ENCODE measurements at regions not wholly inside any gene's neighbourhood (a gene's known extent, or its start where the extent isn't known, plus 50 kb on each side); places are given as distances from the start of the nearest gene placed in this dataset.

DNA sequence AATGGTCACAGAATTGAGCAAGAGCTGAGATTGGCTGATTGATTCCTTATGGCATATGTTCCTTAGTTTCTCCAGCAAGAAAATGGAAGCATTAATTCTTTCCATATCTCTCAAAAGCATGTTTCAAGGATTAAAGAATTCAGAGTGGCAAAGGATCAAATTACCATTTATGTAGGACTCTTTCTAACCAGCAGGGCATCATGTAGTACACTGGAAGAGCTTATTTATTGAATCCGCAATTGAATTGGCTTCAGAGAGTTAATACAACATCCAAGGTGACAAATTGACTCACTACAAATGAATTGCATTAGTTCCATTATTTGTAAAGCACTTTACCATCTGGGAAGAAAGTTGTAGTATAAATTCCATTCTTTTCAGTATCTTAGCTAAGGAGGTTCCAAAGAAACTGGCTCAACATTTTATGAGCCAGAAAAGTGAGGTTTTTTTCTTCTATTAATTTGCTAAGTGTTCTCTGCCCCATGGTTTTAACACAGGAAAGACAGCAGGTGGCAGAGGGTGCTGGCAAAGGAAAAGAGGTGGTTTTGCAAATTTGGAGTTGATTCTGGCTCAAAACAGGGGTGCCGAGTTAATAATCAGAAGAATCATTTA lies 409.9 kb downstream of the MTX2 start:
- Histone ChIP-seq H3K4me2 (no peak overlapping the region), H3K36me3 (ENCODE audit: low read depth) (no peaks in the 10 kb centered on the region), H3K27ac (no peak overlapping the region), H3K4me3 (no peak overlapping the region), H3K9me2 (ENCODE audit: insufficient read depth) (no peaks in the 10 kb centered on the region), H2AFZ (no peak overlapping the region), H3K79me2 (ENCODE audit: low read depth) (no peaks in the 10 kb centered on the region), H4K20me1 (ENCODE audit: insufficient read depth) (no peaks in the 10 kb centered on the region), H3K9me3 (ENCODE audit: insufficient read depth, low read depth) (no peaks in the 10 kb centered on the region), H3K27me3 (ENCODE audit: insufficient read depth, low read depth) (no peaks in the 10 kb centered on the region), H3F3A (ENCODE audit: insufficient read depth, low read depth) (no peaks in the 10 kb centered on the region), H3K4me1 (replicated peaks; ENCODE audit: insufficient read depth) (no peaks in the 10 kb centered on the region)
- TF ChIP-seq, protein P1, sequence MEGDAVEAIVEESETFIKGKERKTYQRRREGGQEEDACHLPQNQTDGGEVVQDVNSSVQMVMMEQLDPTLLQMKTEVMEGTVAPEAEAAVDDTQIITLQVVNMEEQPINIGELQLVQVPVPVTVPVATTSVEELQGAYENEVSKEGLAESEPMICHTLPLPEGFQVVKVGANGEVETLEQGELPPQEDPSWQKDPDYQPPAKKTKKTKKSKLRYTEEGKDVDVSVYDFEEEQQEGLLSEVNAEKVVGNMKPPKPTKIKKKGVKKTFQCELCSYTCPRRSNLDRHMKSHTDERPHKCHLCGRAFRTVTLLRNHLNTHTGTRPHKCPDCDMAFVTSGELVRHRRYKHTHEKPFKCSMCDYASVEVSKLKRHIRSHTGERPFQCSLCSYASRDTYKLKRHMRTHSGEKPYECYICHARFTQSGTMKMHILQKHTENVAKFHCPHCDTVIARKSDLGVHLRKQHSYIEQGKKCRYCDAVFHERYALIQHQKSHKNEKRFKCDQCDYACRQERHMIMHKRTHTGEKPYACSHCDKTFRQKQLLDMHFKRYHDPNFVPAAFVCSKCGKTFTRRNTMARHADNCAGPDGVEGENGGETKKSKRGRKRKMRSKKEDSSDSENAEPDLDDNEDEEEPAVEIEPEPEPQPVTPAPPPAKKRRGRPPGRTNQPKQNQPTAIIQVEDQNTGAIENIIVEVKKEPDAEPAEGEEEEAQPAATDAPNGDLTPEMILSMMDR (conservative IDR thresholded peaks at IDR 0.05) = no peak
- no peak for TF ChIP-seq EZH2 (IDR thresholded peaks at IDR 0.05; ENCODE audit: low read depth)
- ChIA-PET CTCF (no interaction called here), POLR2A (ENCODE audit: unreplicated experiment) (no interaction called here)
- BruUV-seq (replicated peaks) = no TSS peak
- intact Hi-C loops (cut with micrococcal nuclease; ENCODE audit: unreplicated experiment) = no loop called here
- no peak for DNase-seq

DNA sequence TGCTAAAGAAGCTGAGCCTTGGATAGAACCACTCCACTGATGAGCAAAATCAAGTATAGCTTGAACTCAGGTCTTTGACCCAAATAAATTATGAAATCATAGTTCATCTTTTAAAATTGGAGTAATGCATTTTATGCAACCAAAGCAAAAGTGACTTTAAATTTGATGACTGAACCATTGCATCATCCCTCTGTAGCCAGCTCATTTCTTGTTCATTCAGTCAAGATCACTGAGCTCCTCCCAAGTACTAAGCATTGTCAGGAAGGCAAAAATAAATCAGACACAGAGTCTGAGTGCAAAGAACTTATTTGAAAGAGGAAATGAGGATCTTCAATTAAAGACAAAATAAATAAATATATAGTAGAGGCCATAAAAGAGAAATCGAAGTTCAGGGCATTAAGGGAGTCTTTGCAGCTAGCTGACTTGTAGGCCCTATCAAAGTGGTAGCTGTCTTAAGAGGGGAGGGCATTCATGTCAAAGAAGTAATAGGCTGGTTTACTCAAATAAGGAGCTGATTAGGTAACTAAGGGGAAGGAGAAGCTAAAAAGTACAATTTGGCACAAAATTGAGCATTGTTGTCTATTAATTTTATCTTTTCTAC lies 411.8 kb downstream of the MTX2 start:
- Histone ChIP-seq H3K4me1 (replicated peaks; ENCODE audit: insufficient read depth) (no peaks in the 10 kb centered on the region), H3K79me2 (ENCODE audit: low read depth) (no peaks in the 10 kb centered on the region), H3K27ac (no peak overlapping the region), H3K4me2 (no peak overlapping the region), H3K9me3 (ENCODE audit: insufficient read depth, low read depth) (no peaks in the 10 kb centered on the region), H4K20me1 (ENCODE audit: insufficient read depth) (no peaks in the 10 kb centered on the region), H3K4me3 (no peak overlapping the region), H3K9me2 (ENCODE audit: insufficient read depth) (no peaks in the 10 kb centered on the region), H3K27me3 (ENCODE audit: insufficient read depth, low read depth) (peaks cover 1% of the 10 kb centered on the region; the same call in 1 of the 2 replicates), H3F3A (ENCODE audit: insufficient read depth, low read depth) (no peaks in the 10 kb centered on the region), H3K36me3 (ENCODE audit: low read depth) (no peaks in the 10 kb centered on the region), H2AFZ (no peak overlapping the region)
- no TSS peak for BruUV-seq (replicated peaks)
- no peak for DNase-seq
- intact Hi-C loops (cut with micrococcal nuclease; ENCODE audit: unreplicated experiment) = no loop called here
- POLR2A ChIA-PET (ENCODE audit: unreplicated experiment) = no interaction called here
- TF ChIP-seq, protein P1 (conservative IDR thresholded peaks at IDR 0.05) = no peak
- TF ChIP-seq EZH2 (IDR thresholded peaks at IDR 0.05; ENCODE audit: low read depth) = no peak
- CTCF ChIA-PET = no interaction called here

DNA sequence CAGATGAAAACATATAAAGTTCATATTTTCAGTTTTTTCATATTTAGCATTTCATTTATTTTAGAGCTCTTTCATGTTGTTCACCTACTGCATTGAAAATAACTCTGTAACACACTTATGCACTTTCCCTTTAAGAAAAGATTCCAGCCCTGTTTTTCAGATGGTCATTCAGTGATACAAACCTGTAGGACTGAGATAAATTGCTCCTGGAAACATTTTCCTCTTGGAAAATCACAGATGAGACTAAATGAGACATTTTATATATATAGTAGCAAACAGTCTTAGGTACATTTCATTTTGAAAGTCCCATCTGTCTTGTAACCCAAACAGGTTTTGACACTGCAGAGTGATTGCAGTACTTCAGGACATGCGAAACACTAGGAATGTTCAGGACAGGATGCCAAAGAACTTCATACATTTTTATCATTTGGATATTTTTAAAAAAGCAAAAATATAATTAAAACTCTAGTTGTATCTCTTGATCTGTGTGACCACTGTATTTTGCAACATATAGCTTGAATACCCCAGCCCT lies 412.4 kb downstream of the MTX2 start:
- Histone ChIP-seq H3K4me3 (no peak overlapping the region), H2AFZ (no peak overlapping the region), H3K36me3 (ENCODE audit: low read depth) (no peaks in the 10 kb centered on the region), H3K4me2 (no peak overlapping the region), H3K27me3 (ENCODE audit: insufficient read depth, low read depth) (peaks cover 6% of the 10 kb centered on the region; the same call in 1 of the 2 replicates), H3K9me2 (ENCODE audit: insufficient read depth) (no peaks in the 10 kb centered on the region), H3F3A (ENCODE audit: insufficient read depth, low read depth) (no peaks in the 10 kb centered on the region), H3K4me1 (replicated peaks; ENCODE audit: insufficient read depth) (no peaks in the 10 kb centered on the region), H3K9me3 (ENCODE audit: insufficient read depth, low read depth) (no peaks in the 10 kb centered on the region), H3K79me2 (ENCODE audit: low read depth) (no peaks in the 10 kb centered on the region), H3K27ac (no peak overlapping the region), H4K20me1 (ENCODE audit: insufficient read depth) (no peaks in the 10 kb centered on the region)
- DNase-seq = no peak
- ChIA-PET POLR2A (ENCODE audit: unreplicated experiment) (no interaction called here), CTCF (no interaction called here)
- intact Hi-C loops (cut with micrococcal nuclease; ENCODE audit: unreplicated experiment) = no loop called here
- BruUV-seq (replicated peaks) = no TSS peak
- no peak for TF ChIP-seq EZH2 (IDR thresholded peaks at IDR 0.05; ENCODE audit: low read depth)
- TF ChIP-seq, protein P1 (conservative IDR thresholded peaks at IDR 0.05) = no peak

Measured in PC-9 (cell line).